ENCODE measurements at regions not wholly inside any gene's neighbourhood (a gene's known extent, or its start where the extent isn't known, plus 50 kb on each side); places are given as distances from the start of the nearest gene placed in this dataset.

DNA sequence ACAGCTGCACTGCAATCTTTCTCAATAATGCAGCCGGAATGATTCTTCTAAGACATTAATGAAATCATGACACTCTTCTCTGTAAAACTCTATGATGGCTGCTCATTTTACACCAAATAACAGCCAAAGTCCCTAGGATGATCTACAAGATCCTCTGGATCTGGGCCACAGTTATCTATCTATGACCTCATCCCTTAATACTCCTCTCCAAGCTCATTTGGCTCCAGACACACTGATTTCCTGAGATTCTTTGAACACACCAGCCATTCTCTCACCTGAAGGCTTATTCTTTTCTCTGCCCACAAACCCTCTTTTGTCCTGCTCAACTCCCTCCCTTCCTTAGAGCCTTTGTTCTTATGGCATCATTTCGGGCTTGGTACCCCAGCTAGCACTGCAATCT is 577.4 kb upstream of the ANKRD30A start:
- H3K4me1 ChIP-seq: no peaks in the 10 kb centered on the region
- no peaks in the 10 kb centered on the region for H3K9me3 ChIP-seq
- TF ChIP-seq CTCF (IDR thresholded peaks at IDR 0.05): no peak
- H3K4me3 ChIP-seq: no peak overlapping the region
- H3K9ac ChIP-seq (ENCODE audit: low read depth in 2 of 2, low read length in 2 of 2): no peak overlapping the region
- H3K27ac ChIP-seq: no peak overlapping the region
- intact Hi-C loops (cut with DNase I): no loop called here
- no peaks in the 10 kb centered on the region for H3K36me3 ChIP-seq
- DNase-seq: no peak
- H3K27me3 ChIP-seq: no peaks in the 10 kb centered on the region

DNA sequence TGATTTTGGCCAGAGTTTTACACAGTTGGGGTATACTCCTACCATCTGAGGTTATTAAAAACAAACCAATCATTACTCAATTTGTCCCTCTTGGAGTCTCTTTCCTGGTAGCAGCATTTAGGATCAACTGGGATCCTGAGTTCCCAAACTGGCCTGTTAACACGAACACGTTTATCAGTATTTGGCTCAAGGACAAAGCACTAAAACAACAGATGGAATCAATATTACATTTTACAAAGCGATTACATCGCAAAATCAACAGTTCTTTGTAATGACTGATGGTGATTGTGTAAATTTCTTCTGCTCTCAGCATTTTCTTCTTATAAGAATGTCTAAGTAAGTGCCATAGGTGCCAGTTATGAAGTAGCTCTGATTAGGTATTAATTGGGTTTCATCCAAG is 582.9 kb upstream of the ANKRD30A start:
- no peak overlapping the region for H3K9ac ChIP-seq (ENCODE audit: low read depth in 2 of 2, low read length in 2 of 2)
- no peak for TF ChIP-seq CTCF (IDR thresholded peaks at IDR 0.05)
- no peak overlapping the region for H3K4me3 ChIP-seq
- intact Hi-C loops (cut with DNase I): no loop called here
- no peaks in the 10 kb centered on the region for H3K27me3 ChIP-seq
- no peaks in the 10 kb centered on the region for H3K4me1 ChIP-seq
- DNase-seq: no peak
- no peaks in the 10 kb centered on the region for H3K9me3 ChIP-seq
- no peaks in the 10 kb centered on the region for H3K36me3 ChIP-seq
- no peak overlapping the region for H3K27ac ChIP-seq

DNA sequence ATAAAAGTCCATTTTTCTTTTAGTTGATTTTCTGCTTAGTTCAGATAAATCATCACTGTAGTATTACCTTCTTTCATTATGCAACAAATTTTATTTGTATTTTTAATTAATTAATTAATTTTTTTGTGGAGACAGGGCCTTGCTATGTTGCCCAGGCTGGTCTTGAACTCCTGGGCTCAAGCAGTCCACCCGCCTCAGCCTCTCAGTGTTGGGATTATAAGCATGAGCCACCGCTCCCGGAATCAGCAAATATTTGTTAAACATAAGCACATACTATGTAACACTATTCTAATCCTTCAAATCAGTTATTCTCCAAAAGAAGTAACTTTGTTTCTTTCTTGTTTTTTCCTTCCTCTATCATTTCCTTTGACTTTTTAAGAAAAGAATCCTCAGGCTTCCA is 584.8 kb upstream of the ANKRD30A start:
- Histone ChIP-seq H3K27me3 (no peaks in the 10 kb centered on the region), H3K4me3 (no peak overlapping the region), H3K4me1 (no peaks in the 10 kb centered on the region), H3K9ac (ENCODE audit: low read depth in 2 of 2, low read length in 2 of 2) (no peak overlapping the region), H3K27ac (no peak overlapping the region), H3K9me3 (no peaks in the 10 kb centered on the region), H3K36me3 (no peaks in the 10 kb centered on the region)
- intact Hi-C loops (cut with DNase I): no loop called here
- no peak for TF ChIP-seq CTCF (IDR thresholded peaks at IDR 0.05)
- no peak for DNase-seq

GRCh38 chr10:36538953-36539586 is 586.3 kb upstream of the ANKRD30A start:
- H3K4me3 ChIP-seq: no peak overlapping the region

DNA sequence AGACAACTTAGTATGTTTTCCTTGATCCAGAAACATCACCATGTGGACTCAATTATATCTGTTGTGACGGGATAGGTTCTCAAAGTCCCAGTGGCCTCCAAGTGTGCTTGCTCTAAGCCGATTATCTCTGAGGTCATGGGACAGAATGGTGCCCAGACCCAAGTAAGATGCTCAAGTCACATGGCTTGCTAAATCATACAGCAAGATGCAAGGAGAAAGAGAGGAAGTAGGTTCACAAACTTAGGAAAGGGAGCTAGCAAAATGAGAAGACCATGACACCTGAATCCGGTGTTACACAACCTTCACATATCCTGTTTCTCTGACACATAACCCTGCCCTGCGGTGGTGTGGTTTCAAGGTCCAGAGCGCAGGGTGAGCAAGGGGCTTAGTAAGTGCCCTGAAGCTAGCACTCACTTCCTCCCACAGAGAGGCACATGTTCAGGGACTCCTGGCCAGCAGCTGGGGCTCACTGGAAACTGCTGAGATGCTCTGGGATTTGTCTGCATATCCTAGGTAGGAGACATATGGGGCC is 590.9 kb upstream of the ANKRD30A start:
- Histone ChIP-seq H3K4me3 (no peak overlapping the region), H3K9ac (ENCODE audit: low read depth in 2 of 2, low read length in 2 of 2) (no peak overlapping the region), H3K27ac (no peak overlapping the region), H3K36me3 (no peaks in the 10 kb centered on the region), H3K27me3 (no peaks in the 10 kb centered on the region), H3K4me1 (no peaks in the 10 kb centered on the region), H3K9me3 (no peaks in the 10 kb centered on the region)
- DNase-seq: no peak
- intact Hi-C loops (cut with DNase I): no loop called here
- TF ChIP-seq CTCF (IDR thresholded peaks at IDR 0.05): no peak

More at GRCh38 chr10:36538953-36539586, 586.3 kb upstream of the ANKRD30A start:
- Histone ChIP-seq H3K9ac (ENCODE audit: low read depth in 2 of 2, low read length in 2 of 2) (no peak overlapping the region), H3K27me3 (no peaks in the 10 kb centered on the region), H3K27ac (no peak overlapping the region), H3K9me3 (no peaks in the 10 kb centered on the region), H3K4me1 (no peaks in the 10 kb centered on the region), H3K36me3 (no peaks in the 10 kb centered on the region)
- intact Hi-C loops (cut with DNase I): no loop called here
- DNase-seq: no peak
- TF ChIP-seq CTCF (IDR thresholded peaks at IDR 0.05): no peak
